Stimulated activated memory B cell treated with anti-CD40 and anti-IgM and Interleukin-4, amounts not matched to agents 10 μg/mL and 1 μg/mL and 100 μg/mL, for 72 hours (primary cell): ENCODE measurements at regions not wholly inside any gene's neighbourhood (a gene's known extent, or its start where the extent isn't known, plus 50 kb on each side); places are given as distances from the start of the nearest gene placed in this dataset.

Experiments used
- ATAC-seq: fragments of 150-1000 bp; cut with Tn5 transposase; 2 replicates; pipeline ENCODE4 v1.10.0; 2021
- H3K27ac Mint-ChIP-seq: one replicate; pipeline ENCODE4 v1.8.0; 2022; ENCODE audit warnings: mild to moderate bottlenecking, mixed read lengths
- H3K27me3 Mint-ChIP-seq: one replicate; pipeline ENCODE4 v1.8.0; 2022; ENCODE audit warnings: mixed read lengths
- H3K36me3 Mint-ChIP-seq: one replicate; pipeline ENCODE4 v1.8.0; 2022; ENCODE audit warnings: mixed read lengths
- H3K4me1 Mint-ChIP-seq: one replicate; pipeline ENCODE4 v1.8.0; 2022; ENCODE audit warnings: mixed read lengths
- H3K4me3 Mint-ChIP-seq: one replicate; pipeline ENCODE4 v1.8.0; 2022; ENCODE audit warnings: mild to moderate bottlenecking, moderate library complexity, mixed read lengths
- H3K9me3 Mint-ChIP-seq: one replicate; pipeline ENCODE4 v1.8.0; 2022; ENCODE audit warnings: mixed read lengths

DNA sequence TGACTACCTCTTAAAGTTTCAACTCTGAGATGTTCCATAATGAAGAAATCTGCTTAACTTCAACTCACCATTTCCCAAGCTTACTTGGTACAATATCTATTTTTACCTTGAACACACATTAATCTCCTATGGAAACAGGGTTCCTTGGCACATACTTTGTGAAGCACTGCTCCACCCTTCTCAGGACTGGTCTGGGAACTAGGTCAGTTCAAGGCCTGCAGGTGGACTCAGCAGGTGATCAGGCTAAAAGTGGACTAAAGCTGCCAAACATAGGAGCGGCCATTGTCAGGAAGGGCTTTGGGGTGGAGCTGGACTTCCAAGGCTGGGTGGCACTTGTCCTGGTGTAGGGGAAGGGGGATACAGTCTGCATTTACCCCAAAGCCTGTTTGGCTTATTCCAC is 202.3 kb downstream of the NUAK1 start:
- Mint-ChIP-seq H3K36me3 (no peaks in the 10 kb centered on the region), H3K27me3 (no peaks in the 10 kb centered on the region), H3K4me1 (no peaks in the 10 kb centered on the region), H3K9me3 (no peaks in the 10 kb centered on the region), H3K4me3 (no peak overlapping the region), H3K27ac (no peak overlapping the region)
- ATAC-seq, result no peak

DNA sequence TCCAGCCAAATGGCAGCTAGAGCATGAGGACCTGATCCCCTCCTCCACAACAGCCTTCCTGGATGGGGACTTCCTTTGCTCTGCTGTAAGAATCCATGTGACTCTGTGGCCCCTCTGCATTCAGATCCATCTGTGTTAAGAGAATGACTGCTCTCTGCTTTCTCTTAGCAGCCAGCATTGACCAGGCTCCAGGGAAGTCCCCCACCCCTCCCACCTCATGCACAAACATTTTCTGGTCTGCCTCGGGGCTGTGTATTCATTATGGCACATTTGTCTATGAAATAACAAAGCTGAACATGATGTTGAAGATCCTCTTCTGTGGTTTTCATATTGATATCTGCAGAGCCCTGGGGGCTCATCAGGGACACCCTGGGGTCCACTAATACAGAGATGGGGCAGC is 201.7 kb downstream of the NUAK1 start:
- ATAC-seq, result no peak

DNA sequence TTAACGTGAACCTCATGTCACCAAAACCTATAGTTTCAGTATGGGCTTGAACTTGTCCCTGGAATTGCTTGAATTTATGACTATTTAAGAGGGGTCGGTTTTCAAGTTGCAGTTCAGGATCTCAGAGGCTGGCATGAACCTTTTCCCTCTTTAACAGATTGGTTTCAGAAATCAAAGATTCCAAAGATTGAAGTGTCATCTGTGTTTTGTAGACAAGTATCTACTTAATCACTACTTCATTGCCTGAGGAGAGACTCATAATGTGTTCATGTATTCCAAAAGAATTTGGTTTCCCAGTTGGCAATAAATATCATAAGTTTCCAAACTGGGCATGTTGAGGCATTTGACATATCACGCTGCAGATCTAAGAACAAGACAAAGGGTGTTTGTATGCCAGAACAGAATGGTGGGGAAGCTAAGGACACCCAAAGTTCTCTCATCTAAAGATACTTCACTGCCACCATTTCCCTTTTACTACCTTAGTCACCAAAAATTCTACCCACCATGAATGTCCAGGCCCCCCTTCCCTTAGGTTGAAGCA is 199.5 kb downstream of the NUAK1 start:
- H3K36me3 Mint-ChIP-seq, result no peaks in the 10 kb centered on the region
- no peak overlapping the region for H3K4me3 Mint-ChIP-seq
- ATAC-seq, result no peak
- H3K27me3 Mint-ChIP-seq, result no peaks in the 10 kb centered on the region
- H3K27ac Mint-ChIP-seq, result no peak overlapping the region
- H3K4me1 Mint-ChIP-seq, result no peaks in the 10 kb centered on the region
- H3K9me3 Mint-ChIP-seq, result peaks cover 8% of the 10 kb centered on the region

More for the DNA sequence above, 201.7 kb downstream of the NUAK1 start:
- no peaks in the 10 kb centered on the region for H3K27me3 Mint-ChIP-seq
- no peak overlapping the region for H3K27ac Mint-ChIP-seq
- H3K4me3 Mint-ChIP-seq, result no peak overlapping the region
- H3K36me3 Mint-ChIP-seq, result no peaks in the 10 kb centered on the region
- no peaks in the 10 kb centered on the region for H3K9me3 Mint-ChIP-seq
- no peaks in the 10 kb centered on the region for H3K4me1 Mint-ChIP-seq

DNA sequence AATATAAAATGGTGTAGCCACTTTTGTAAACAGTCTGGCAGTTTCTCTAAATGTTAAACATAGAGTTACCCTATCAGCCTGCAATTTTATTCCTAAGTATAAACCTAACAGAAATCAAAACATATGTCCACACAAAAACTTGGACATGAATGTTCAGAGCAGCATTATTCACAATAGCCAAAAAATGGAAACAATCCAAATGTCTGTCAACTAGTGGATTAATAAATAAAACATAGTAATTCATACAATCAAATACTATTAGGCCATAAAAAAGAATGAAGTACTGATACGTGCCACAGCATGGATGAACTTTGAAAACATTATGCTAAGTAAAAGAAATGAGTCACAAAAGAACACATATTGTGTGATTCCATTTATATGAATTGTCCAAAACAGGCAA is 196.5 kb downstream of the NUAK1 start:
- no peaks in the 10 kb centered on the region for H3K36me3 Mint-ChIP-seq
- no peaks in the 10 kb centered on the region for H3K27me3 Mint-ChIP-seq
- no peaks in the 10 kb centered on the region for H3K4me1 Mint-ChIP-seq
- no peak overlapping the region for H3K4me3 Mint-ChIP-seq
- H3K27ac Mint-ChIP-seq, result no peak overlapping the region
- peaks cover 8% of the 10 kb centered on the region for H3K9me3 Mint-ChIP-seq
- no peak for ATAC-seq

DNA sequence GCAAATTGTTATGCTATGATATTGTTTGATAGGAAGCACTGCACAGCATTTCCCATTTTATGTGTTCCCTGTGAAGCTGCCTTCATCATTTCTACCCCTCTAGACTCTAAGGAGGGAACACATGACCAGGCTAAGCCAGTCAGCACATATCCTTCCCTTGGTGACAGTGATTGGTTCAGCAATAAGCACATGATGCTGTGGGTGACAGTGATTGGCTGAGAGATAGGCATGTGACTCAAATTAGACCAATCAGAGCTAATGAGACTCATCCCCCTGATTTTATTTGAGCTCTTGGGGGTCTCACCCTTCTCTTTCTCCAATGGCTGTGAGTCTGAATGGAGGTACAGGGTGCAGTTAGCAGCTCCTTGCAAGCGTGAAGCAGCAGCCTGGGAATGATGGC is 195.2 kb downstream of the NUAK1 start:
- Mint-ChIP-seq H3K27me3 (peaks cover 2% of the 10 kb centered on the region), H3K9me3 (peaks cover 8% of the 10 kb centered on the region), H3K27ac (no peak overlapping the region), H3K36me3 (no peaks in the 10 kb centered on the region), H3K4me1 (no peaks in the 10 kb centered on the region), H3K4me3 (no peak overlapping the region)
- ATAC-seq, result no peak

DNA sequence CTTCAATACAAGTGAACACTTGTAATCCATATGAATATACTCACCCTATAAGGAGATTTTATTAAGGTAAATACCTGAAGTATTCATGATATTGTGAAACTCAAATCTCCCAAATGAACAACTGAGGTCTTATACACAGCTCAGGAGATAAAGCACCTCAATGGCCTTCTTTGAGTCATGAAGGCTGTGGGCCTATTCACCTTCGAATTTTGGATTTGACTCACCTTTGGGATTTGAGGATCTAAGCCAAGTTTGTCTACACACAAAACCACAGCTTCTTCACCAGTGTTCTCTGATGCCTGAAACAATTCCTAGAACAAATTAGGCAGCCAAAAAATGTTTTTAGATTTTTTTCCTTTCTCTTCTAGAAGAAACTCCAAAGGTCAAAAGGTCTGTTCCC is 194.1 kb downstream of the NUAK1 start:
- Mint-ChIP-seq H3K4me3 (no peak overlapping the region), H3K27ac (no peak overlapping the region), H3K4me1 (no peaks in the 10 kb centered on the region), H3K27me3 (peaks cover 10% of the 10 kb centered on the region), H3K36me3 (no peaks in the 10 kb centered on the region), H3K9me3 (peaks cover 16% of the 10 kb centered on the region)
- no peak for ATAC-seq

DNA sequence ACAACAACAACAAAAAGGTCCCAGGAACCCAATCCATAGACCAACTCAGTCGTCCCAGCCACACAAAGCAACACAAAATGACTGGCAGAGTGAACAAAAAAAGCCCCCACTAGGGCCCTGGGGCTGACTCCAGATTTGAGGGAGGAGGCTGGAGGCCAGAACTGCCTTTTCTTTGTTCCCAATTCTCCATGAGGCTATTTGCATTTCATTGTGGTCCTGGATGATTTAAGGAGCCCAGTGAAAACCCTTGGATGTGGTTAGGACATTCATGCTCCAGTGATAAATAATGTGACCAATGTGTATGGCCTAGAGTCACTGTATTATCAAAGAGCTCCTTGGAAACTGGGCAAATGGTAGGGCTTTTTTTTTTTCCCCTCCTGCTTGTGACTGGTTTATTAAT is 192.9 kb downstream of the NUAK1 start:
- Mint-ChIP-seq H3K4me1 (no peaks in the 10 kb centered on the region), H3K4me3 (no peak overlapping the region), H3K36me3 (no peaks in the 10 kb centered on the region), H3K27me3 (peaks cover 10% of the 10 kb centered on the region), H3K27ac (no peak overlapping the region), H3K9me3 (peaks cover 16% of the 10 kb centered on the region)
- ATAC-seq, result no peak

DNA sequence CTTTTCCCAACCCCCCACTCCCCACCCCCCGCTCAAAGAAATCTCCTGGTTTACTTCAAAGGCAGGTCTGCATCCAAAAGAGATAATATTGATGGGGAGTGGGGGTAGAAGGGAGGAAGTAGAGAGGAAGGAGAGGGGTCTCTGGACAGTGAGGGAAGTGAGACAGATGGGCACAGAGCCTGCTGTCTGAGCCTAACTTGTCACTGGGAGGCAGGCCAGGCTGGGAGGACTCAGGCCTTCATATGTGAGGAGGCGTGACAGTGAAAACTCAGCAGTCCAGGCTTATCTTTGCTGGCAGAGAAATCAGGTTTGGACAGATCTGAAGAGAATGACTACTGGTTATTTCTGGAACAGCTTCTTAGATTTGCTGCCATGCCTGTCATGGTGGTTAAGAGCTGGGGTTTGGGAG is 192.3 kb downstream of the NUAK1 start:
- no peak for ATAC-seq
- Mint-ChIP-seq H3K9me3 (peaks cover 16% of the 10 kb centered on the region), H3K4me3 (no peak overlapping the region), H3K27me3 (peaks cover 10% of the 10 kb centered on the region), H3K27ac (no peak overlapping the region), H3K36me3 (no peaks in the 10 kb centered on the region), H3K4me1 (no peaks in the 10 kb centered on the region)

DNA sequence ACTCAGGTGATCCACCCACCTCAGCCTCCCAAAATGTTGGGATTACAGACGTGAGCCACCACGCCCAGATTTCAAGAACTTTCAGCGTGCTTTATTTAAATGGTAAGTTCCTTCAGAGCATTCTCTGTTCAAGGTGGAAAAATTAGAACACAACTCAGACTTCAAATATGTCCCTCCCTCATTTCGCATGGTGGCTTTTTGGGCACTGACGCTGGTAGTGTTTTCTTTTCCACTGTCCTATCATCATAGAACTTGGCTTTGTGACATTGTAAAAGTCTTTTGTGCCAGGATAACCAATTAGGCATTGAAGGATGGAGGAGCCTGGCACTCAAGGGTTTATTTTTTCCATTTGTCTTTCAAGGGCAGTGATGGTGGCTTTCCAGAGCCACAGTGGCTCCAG is 190.8 kb downstream of the NUAK1 start:
- peaks cover 10% of the 10 kb centered on the region for H3K27me3 Mint-ChIP-seq
- no peak overlapping the region for H3K27ac Mint-ChIP-seq
- no peak for ATAC-seq

DNA sequence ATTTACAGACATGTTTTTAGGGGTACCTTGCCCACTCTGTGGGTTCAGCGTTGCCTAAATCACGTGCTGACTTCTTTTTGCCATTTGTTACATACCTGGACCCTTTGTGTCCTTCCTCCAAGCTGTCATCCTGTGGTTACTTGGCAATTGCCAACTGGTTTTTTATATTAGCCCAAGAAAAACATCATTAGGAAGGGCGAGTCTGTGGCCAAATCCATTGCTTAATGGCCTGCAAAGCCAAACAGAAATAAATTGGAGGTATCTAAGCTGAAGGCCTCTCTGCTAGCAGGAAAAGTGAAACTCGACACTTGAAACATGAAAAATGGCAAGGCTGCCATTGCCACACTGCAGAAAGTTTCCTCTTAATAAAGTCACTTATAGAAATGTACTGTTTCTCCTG is 190.4 kb downstream of the NUAK1 start:
- H3K36me3 Mint-ChIP-seq, result no peaks in the 10 kb centered on the region
- no peaks in the 10 kb centered on the region for H3K4me1 Mint-ChIP-seq
- no peak for ATAC-seq
- H3K27me3 Mint-ChIP-seq, result peaks cover 10% of the 10 kb centered on the region
- H3K4me3 Mint-ChIP-seq, result no peak overlapping the region
- H3K9me3 Mint-ChIP-seq, result peaks cover 12% of the 10 kb centered on the region
- H3K27ac Mint-ChIP-seq, result no peak overlapping the region

More for the DNA sequence above, 190.8 kb downstream of the NUAK1 start:
- no peaks in the 10 kb centered on the region for H3K4me1 Mint-ChIP-seq
- H3K4me3 Mint-ChIP-seq, result no peak overlapping the region
- H3K9me3 Mint-ChIP-seq, result peaks cover 16% of the 10 kb centered on the region
- no peaks in the 10 kb centered on the region for H3K36me3 Mint-ChIP-seq

DNA sequence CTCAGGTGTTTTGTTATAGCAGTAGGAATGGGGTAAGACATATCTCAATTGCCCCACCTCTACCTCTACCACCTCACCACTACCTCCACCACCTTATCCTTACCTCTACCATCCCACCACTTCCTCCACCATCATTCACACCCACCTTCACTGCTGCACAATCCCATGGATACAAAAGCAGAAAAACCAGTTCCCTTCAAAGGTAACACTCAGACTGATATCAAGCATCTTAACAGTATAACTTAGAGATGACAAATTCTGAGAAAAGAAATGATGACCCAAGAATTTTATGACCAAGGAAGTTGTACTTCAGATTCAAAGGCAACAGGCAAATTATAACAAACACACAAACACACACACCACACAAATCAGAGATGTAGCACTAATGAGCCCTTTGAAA is 189.4 kb downstream of the NUAK1 start:
- Mint-ChIP-seq H3K4me1 (no peaks in the 10 kb centered on the region), H3K27me3 (peaks cover 10% of the 10 kb centered on the region)
- no peak for ATAC-seq

DNA sequence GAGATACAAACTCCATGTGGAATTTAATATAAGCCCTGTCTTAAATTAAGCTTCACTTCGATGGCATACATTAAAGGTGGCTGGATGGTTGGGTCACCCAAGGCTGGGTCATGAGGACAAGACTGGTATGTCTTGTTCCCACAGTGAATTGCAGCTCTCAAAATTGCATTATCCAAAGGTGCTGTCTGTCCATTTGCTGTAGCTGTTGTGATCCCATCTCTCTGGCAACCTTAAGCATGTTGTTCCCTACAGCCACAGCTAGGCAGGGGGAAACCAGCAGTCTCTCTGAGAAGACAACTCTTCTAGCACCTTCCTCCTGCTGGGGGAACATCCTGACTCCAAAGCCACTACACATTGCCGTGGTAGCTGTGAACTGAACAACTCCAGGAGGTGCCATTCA is 187.0 kb downstream of the NUAK1 start:
- Mint-ChIP-seq H3K4me3 (no peak overlapping the region), H3K9me3 (peaks cover 8% of the 10 kb centered on the region), H3K36me3 (no peaks in the 10 kb centered on the region), H3K27ac (no peak overlapping the region), H3K4me1 (no peaks in the 10 kb centered on the region), H3K27me3 (peaks cover 17% of the 10 kb centered on the region)
- ATAC-seq, result no peak

More for the DNA sequence above, 189.4 kb downstream of the NUAK1 start:
- Mint-ChIP-seq H3K9me3 (peaks cover 8% of the 10 kb centered on the region), H3K4me3 (no peak overlapping the region), H3K27ac (no peak overlapping the region), H3K36me3 (no peaks in the 10 kb centered on the region)

DNA sequence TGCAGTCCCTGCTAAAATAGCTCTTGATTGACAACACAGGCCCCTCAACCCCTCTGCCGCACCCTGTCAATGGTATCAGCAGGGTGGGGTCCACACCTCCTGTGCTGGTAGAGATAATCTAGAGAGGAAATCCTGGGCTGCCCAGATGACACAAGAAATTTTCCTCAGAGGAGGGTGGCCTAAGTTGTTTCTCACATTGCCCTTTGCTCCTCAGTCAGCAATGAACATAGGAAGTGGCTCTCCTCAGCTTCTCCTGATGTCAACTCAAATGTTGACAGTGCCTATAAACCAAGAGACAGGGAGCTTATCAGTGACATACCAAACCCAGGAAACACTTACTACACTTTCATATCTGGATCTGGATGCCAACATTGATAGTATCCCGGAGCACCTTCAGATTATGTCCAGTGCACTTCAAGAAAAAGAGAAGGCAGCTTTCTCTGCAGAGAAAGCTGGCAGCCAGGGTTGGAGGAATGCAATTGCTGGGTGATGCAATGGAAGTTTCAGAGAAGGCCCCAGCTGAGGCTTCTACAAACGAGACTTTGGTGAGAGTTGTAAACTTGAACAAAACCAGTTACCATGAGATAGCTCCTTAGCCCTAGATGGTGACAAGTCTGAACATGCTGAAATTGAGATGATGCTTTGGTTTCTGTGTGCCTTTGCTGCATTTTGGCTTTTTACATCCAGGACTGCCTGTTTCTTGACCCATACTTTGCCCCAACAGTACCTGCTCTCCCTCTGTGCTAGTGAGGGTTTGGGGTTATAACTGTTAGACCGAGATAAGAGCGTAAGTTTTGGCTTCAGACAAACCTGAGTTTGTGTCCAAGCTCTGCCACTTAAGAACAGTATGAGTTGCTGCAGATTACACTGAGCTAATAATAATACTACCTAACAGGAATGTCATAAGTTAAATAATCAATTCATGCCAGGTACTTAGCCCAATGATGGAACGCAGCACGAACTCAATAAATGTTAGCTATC is 183.5 kb downstream of the NUAK1 start:
- Mint-ChIP-seq H3K27ac (no peak overlapping the region), H3K9me3 (no peaks in the 10 kb centered on the region), H3K4me3 (no peak overlapping the region), H3K36me3 (no peaks in the 10 kb centered on the region), H3K4me1 (no peaks in the 10 kb centered on the region), H3K27me3 (peaks cover 7% of the 10 kb centered on the region)
- ATAC-seq, result no peak

DNA sequence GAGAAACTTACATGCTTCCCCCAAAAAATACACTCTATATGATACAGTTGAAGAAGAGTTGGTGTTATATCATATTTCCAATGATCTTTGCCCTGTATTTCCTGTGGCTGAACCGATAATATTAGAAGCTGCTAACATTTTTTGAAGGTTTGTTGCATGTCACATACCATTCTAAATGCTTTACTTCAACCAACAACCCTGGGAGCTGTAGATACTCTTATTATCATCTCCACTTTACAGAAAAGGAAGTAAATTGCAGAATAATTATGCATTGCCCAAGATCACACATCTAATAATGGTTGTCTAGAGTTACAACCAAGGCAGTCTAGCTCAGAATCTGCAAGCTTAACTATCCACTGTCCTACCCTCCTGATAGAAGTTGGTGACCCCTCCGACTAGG is 182.8 kb downstream of the NUAK1 start:
- no peaks in the 10 kb centered on the region for H3K9me3 Mint-ChIP-seq
- no peaks in the 10 kb centered on the region for H3K36me3 Mint-ChIP-seq
- H3K27me3 Mint-ChIP-seq, result peaks cover 7% of the 10 kb centered on the region
- H3K27ac Mint-ChIP-seq, result no peak overlapping the region
- no peaks in the 10 kb centered on the region for H3K4me1 Mint-ChIP-seq
- H3K4me3 Mint-ChIP-seq, result no peak overlapping the region
- ATAC-seq, result no peak

DNA sequence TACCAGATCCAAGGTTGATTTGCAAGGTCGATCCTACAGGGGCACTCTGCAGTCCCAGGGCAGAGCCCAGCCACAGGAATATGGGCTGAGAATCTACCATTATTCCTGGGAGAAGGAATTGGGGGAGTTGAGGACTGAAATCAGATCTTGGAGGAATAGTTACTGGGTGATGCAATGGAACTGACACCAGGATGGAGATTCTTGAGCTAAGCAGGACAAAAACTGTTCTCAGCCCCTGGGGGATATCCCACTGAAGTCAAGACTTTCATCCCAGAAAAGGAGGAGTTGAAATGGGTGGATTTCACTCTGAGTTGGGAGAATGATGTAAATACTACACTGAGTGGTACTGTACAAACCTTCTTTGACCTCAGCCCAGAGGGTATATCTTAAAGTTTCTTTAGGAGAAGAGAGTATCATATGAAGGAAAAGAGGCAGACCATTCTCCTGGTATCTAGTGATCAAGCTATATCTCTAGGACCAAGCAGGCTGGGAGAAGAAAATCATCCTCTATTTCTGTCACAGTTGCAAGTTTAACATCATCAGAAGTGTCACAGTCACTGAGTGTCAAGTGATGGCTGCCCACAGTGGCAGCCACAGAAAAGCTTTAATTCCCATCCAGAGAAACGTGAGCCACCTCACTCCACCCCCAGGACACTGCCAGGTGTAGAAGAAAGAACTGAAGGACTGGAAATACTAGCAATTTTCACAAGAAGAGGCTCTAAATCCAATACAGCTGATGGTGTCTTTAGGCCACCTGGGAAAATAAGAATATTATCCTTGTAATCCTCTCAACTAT is 181.9 kb downstream of the NUAK1 start:
- H3K27me3 Mint-ChIP-seq, result peaks cover 7% of the 10 kb centered on the region
- no peak for ATAC-seq
- no peak overlapping the region for H3K27ac Mint-ChIP-seq
- no peak overlapping the region for H3K4me3 Mint-ChIP-seq
- H3K9me3 Mint-ChIP-seq, result no peaks in the 10 kb centered on the region
- H3K4me1 Mint-ChIP-seq, result no peaks in the 10 kb centered on the region
- H3K36me3 Mint-ChIP-seq, result no peaks in the 10 kb centered on the region
